OCI-LY7 (cell line): ENCODE measurements at regions not wholly inside any gene's neighbourhood (a gene's known extent, or its start where the extent isn't known, plus 50 kb on each side); places are given as distances from the start of the nearest gene placed in this dataset.

Source experiments
- BruUV-seq: library from RNA; stranded (reverse); fragments of 400-500 nt; replicated peaks from 2 replicates; lab custom pipeline; 2021; lab: Mats Ljungman, UMichigan
- CTCF ChIA-PET: fragments of 300-600 bp; sonication (Branson Sonifier 250); formaldehyde crosslinking; loops from one replicate; lab custom pipeline; 2022; ENCODE audit warnings: antibody characterized with exemption; ENCODE audit not compliant: unreplicated experiment; lab: Charles Lee
- POLR2A ChIA-PET: fragments of 300-600 bp; sonication (Branson Sonifier 250); formaldehyde crosslinking; loops from one replicate; lab custom pipeline; 2022; ENCODE audit warnings: antibody characterized with exemption; lab: Charles Lee
- DNase-seq: peaks from one replicate; pipeline ENCODE4 v3.0.0-alpha.2; 2015; ENCODE audit warnings: low spot score
- H2AFZ ChIP-seq: fragments of 200-600 bp; sonication (generic), shearing (Covaris generic); 2 replicates; pipeline ENCODE4 v1.6.1; 2014; ENCODE audit warnings: mild to moderate bottlenecking, antibody characterized with exemption, low read length, moderate library complexity
- H3K27ac ChIP-seq: fragments of 200-600 bp; sonication (generic); 2 replicates; pipeline ENCODE4 v1.5.1; 2014; ENCODE audit warnings: mixed run types, low read depth, mild to moderate bottlenecking, moderate library complexity, low read length, inconsistent platforms; ENCODE audit not compliant: poor library complexity, severe bottlenecking
- H3K36me3 ChIP-seq: fragments of 200-600 bp; sonication (generic); 2 replicates; pipeline ENCODE4 v1.6.1; 2014; ENCODE audit warnings: mild to moderate bottlenecking, antibody characterized with exemption, low read length, moderate library complexity, mixed read lengths; ENCODE audit not compliant: insufficient read depth
- H3K4me1 ChIP-seq: fragments of 200-600 bp; sonication (generic); 2 replicates; pipeline ENCODE4 v1.5.1; 2014; ENCODE audit warnings: mild to moderate bottlenecking, low read length; ENCODE audit not compliant: insufficient read depth, poor library complexity, severe bottlenecking
- H3K4me2 ChIP-seq: fragments of 200-600 bp; sonication (generic); 2 replicates; pipeline ENCODE4 v1.6.1; 2014; ENCODE audit warnings: mild to moderate bottlenecking, low read length
- H3K4me3 ChIP-seq: fragments of 200-600 bp; sonication (generic); 2 replicates; pipeline ENCODE4 v1.5.1; 2014; ENCODE audit warnings: mild to moderate bottlenecking, low read depth, low read length; ENCODE audit not compliant: poor library complexity, severe bottlenecking
- H3K79me2 ChIP-seq: fragments of 200-600 bp; sonication (generic); 2 replicates; pipeline ENCODE4 v1.6.1; 2016; ENCODE audit warnings: low read depth, mild to moderate bottlenecking, low read length, moderate library complexity, mixed read lengths; ENCODE audit not compliant: insufficient read depth
- H3K9me2 ChIP-seq: fragments of 200-600 bp; sonication (generic); 2 replicates; pipeline ENCODE4 v1.6.1; 2016; ENCODE audit warnings: mild to moderate bottlenecking, low read length, mixed read lengths; ENCODE audit not compliant: insufficient read depth
- H3K9me3 ChIP-seq: fragments of 200-600 bp; sonication (generic); 2 replicates; pipeline ENCODE4 v1.6.1; 2014; ENCODE audit warnings: mild to moderate bottlenecking, mixed run types, low read length, mixed read lengths
- H4K20me1 ChIP-seq: fragments of 200-600 bp; sonication (generic); 2 replicates; pipeline ENCODE4 v1.6.1; 2014; ENCODE audit warnings: mild to moderate bottlenecking, antibody characterized with exemption, low read length, moderate library complexity, mixed read lengths; ENCODE audit not compliant: insufficient read depth
- EZH2phosphoT487 ChIP-seq: fragments of 200-600 bp; sonication (generic); IDR thresholded peaks from 2 replicates; pipeline ENCODE4 v1.6.1; 2018; ENCODE audit warnings: low read depth, borderline replicate concordance, mild to moderate bottlenecking, mixed run types, antibody characterized with exemption, low read length, moderate library complexity, mixed read lengths
- intact Hi-C: fragments of 100-400 bp; cut with micrococcal nuclease; formaldehyde crosslinking; loops from one replicate; pipeline ENCODE4 v1.10.0; 2022; ENCODE audit not compliant: unreplicated experiment
- TF ChIP-seq, protein P1 (sequence below): fragments of 200-600 bp; sonication (generic); conservative IDR thresholded peaks from 2 replicates; pipeline ENCODE4 v1.5.1; 2014; ENCODE audit warnings: mild to moderate bottlenecking, antibody characterized with exemption, low read length, moderate library complexity, mixed read lengths

DNA sequence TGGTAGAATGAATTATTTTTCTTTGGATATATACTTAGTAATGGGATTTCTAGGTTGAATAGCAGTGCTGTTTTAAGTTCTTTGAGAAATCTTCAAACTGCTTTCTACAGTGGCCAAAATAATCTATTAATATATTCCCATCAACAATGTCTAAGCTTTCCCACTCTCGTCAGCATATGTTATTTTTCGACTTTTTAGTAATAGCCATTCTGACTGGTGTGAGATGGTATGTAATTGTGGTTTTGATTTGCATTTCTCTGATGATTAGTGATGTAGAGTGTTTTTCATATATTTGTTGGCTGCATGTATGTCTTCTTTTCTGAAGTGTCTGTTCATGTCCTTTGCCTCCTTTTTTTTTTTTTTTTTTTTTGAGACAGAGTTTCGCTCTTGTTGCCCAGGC is 90.2 kb upstream of the CSNK1A1L start:
- H3K4me3 ChIP-seq, result no peak overlapping the region
- H4K20me1 ChIP-seq, result no peaks in the 10 kb centered on the region
- CTCF ChIA-PET, result no interaction called here
- no peaks in the 10 kb centered on the region for H3K4me1 ChIP-seq
- no peaks in the 10 kb centered on the region for H3K9me2 ChIP-seq
- no peak overlapping the region for H2AFZ ChIP-seq
- intact Hi-C loops, result no loop called here
- H3K79me2 ChIP-seq, result no peaks in the 10 kb centered on the region
- H3K27ac ChIP-seq, result no peak overlapping the region
- BruUV-seq, result no TSS peak
- no peaks in the 10 kb centered on the region for H3K9me3 ChIP-seq
- TF ChIP-seq, protein P1, sequence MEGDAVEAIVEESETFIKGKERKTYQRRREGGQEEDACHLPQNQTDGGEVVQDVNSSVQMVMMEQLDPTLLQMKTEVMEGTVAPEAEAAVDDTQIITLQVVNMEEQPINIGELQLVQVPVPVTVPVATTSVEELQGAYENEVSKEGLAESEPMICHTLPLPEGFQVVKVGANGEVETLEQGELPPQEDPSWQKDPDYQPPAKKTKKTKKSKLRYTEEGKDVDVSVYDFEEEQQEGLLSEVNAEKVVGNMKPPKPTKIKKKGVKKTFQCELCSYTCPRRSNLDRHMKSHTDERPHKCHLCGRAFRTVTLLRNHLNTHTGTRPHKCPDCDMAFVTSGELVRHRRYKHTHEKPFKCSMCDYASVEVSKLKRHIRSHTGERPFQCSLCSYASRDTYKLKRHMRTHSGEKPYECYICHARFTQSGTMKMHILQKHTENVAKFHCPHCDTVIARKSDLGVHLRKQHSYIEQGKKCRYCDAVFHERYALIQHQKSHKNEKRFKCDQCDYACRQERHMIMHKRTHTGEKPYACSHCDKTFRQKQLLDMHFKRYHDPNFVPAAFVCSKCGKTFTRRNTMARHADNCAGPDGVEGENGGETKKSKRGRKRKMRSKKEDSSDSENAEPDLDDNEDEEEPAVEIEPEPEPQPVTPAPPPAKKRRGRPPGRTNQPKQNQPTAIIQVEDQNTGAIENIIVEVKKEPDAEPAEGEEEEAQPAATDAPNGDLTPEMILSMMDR, result no peak
- no peak for TF ChIP-seq EZH2phosphoT487
- no peaks in the 10 kb centered on the region for H3K36me3 ChIP-seq
- POLR2A ChIA-PET, result interaction anchor here (0.6 kb wide), 1 partner anchor 93 kb away, joined by 4 read pairs; no protein-coding TSS in a partner anchor
- no peak overlapping the region for H3K4me2 ChIP-seq
- DNase-seq, result no peak

DNA sequence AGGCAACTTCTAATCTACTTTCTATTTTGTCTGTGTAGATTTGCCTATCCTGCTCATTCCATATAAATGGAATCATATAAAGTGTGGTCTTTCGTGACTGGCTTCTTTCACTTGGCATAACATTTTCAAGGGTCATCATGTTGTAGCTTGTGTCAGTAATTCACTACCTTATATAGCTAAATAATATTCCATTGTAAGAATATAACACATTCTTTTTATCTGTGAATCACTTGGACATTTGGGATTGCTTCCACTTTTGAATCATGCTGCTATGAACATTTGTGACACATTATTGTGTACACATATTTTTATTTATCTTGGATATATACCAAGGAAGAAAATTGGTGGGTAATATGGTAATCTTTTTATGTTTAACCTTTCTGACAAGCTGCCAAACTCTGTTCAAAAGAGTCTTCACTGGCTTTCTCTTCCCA is 89.0 kb upstream of the CSNK1A1L start:
- Histone ChIP-seq H3K4me1 (no peaks in the 10 kb centered on the region), H3K79me2 (no peaks in the 10 kb centered on the region), H3K36me3 (no peaks in the 10 kb centered on the region), H2AFZ (no peak overlapping the region), H3K9me2 (no peaks in the 10 kb centered on the region), H3K9me3 (no peaks in the 10 kb centered on the region), H3K4me2 (no peak overlapping the region), H4K20me1 (no peaks in the 10 kb centered on the region), H3K27ac (no peak overlapping the region), H3K4me3 (no peak overlapping the region)
- BruUV-seq, result no TSS peak
- TF ChIP-seq, protein P1, result no peak
- TF ChIP-seq EZH2phosphoT487, result no peak
- ChIA-PET POLR2A (no interaction called here), CTCF (no interaction called here)
- intact Hi-C loops, result no loop called here
- DNase-seq, result no peak

DNA sequence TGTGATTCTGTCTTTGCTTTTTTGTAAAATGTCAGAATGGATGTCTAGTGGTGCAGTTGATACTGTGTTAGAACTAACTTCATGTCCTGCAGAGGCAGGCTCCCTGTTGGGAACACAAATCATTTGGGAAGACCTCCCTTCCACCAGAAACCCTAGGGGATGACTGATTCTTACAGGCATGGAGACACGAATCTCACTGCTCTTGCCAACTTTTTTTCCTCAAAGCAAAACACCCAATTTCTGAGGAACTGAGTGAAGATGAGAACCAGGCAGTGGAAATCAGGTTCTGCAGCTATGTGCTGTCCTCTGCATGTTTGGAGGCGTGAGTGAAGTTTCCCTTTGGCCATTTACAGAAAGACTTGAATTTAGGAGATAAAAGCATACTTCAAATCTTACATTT is 87.5 kb upstream of the CSNK1A1L start:
- Histone ChIP-seq H4K20me1 (no peaks in the 10 kb centered on the region), H3K4me1 (no peaks in the 10 kb centered on the region), H3K9me2 (no peaks in the 10 kb centered on the region), H3K4me2 (no peak overlapping the region), H2AFZ (no peak overlapping the region), H3K27ac (no peak overlapping the region), H3K4me3 (no peak overlapping the region), H3K36me3 (no peaks in the 10 kb centered on the region), H3K79me2 (no peaks in the 10 kb centered on the region), H3K9me3 (no peaks in the 10 kb centered on the region)
- no peak for DNase-seq
- TF ChIP-seq EZH2phosphoT487, result no peak
- TF ChIP-seq, protein P1, result no peak
- ChIA-PET CTCF (no interaction called here), POLR2A (no interaction called here)
- intact Hi-C loops, result no loop called here
- BruUV-seq, result no TSS peak
